Right kidney (tissue), 1 donor: ENCODE measurements at regions not wholly inside any gene's neighbourhood (a gene's known extent, or its start where the extent isn't known, plus 50 kb on each side); places are given as distances from the start of the nearest gene placed in this dataset.
A peak's percentile ranks its signal among the peaks of the same experiment; 100 is the strongest.

ENCODE experiments used
- DNase-seq: peaks from one replicate; pipeline ENCODE4 v3.0.0-alpha.2; 2016

DNA sequence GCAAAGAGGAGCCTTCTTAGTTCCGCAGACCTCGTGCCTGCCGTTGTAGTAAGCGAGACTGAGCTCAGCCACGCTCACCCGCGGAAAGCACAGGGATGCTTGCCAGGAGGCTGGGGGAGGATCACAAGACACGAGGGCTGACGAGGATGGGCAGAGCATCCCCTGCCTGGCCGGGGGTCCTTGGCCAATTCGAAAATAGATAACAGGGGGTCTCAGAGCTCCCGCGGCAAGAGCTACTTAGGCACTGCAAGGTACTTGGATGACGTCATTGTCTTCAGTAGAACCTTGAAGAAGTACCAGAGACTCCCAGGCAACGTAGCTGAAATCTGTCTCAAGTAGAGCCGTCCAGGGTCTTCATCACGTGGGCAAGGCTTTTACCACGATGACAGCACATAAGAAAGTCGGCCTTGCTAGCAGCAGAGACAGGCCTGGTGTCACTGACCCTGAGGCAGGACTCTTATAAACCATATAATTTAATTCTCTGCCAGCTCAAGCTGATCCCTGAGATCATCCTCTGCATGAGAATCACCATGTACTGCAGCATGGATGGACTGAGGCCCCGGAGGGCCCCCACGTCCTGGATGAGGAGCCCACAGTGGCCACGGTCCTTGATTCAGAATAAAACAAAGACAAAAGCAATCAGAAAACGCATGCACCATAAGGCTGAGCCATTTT, 81.9 kb downstream of the TMEM18 start:
- DNase-seq: no peak

- no peak for DNase-seq
Measured at GRCh38 chr2:594297-594949, 82.8 kb downstream of the TMEM18 start.

- DNase-seq: no peak
Measured at GRCh38 chr2:593356-594026, 83.7 kb downstream of the TMEM18 start.

- DNase-seq: no peak
Measured at GRCh38 chr2:592737-593136, 84.5 kb downstream of the TMEM18 start.

DNA sequence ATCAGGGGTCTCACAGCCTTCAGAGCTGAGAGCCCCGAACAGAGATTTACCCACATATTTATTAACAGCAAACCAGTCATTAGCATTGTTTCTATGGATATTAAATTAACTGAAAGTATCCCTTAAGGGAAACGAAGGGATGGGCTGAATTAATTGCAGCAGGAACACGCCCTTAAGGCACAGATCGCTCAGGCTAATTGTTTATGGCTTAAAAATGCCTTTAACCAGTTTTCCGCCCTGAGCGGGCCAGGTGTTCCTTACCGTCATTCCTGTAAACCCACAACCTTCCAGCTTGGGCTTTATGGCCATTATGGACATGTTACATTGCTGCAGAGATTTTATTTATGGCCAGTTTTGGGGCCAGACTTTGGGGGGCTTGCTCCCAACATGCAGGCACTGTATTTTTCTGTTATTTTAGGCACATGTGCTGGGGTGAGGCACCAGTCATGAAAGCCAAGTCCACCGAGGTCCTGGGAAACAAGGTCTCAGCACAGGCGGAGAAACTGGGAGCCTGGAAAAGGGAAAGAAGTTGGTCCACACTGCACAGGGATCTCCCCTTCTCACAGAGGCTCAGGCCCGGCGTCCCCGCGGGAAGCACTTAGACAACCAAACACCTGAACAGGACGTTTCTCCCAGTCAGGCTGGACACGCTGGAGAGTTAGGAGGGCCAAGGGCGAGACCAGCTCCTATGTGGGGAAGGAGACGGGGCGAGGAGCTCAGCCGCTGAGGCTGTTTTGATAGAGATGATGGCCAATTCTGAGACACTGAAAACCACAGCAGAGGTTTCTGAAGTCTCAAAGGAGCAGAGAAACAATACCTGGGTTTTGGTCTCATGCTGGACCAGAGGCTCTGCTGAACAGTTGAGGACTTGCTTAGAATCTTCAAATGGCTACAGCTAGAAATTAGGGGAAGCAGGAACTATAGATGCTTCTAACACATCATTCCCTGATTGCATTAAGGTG, 86.7 kb downstream of the TMEM18 start:
- DNase-seq: peak; percentile 1

DNA sequence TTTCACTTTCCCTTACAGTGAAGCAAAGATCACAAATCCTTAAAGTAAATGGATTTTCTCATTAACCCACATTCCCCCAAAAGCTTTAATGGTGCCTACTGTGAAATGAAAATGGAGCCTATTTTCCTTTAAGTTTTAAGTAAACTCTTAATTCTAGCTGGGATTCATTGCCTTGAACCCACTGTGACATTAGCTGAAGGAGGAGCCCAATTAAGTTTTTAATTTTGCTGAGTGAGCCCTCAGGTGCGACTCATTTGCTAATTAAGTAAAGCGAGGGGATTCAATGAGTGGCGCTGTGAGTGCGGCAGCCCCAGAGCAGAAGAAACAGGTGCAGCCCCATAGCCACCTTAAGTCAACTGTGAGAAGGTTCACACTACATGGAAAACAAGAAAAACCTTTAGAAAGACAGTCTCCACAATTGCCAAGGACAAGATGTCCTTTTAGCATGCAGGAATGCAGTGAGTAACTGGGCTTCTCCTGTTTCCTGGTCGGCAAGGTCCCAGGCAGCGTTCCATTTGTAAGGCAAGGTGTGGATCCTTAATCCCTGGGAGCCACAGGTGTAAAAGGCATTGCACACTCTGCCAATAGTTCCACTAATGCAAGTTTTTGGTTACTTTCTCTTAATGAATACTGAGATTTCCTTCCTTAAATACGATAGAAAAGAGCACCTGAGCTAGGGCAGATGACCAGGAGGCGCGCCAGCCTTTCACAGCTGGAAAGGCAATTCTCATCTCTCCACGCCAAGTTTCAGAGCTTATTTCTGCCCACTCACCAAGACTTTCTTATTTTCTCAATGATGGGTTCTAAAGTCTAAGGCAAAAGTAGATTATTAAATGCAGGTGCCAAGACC, 87.7 kb downstream of the TMEM18 start:
- DNase-seq: peak; percentile 4

GRCh38 chr2:588074-588645, 89.0 kb downstream of the TMEM18 start:
- DNase-seq: no peak

DNA sequence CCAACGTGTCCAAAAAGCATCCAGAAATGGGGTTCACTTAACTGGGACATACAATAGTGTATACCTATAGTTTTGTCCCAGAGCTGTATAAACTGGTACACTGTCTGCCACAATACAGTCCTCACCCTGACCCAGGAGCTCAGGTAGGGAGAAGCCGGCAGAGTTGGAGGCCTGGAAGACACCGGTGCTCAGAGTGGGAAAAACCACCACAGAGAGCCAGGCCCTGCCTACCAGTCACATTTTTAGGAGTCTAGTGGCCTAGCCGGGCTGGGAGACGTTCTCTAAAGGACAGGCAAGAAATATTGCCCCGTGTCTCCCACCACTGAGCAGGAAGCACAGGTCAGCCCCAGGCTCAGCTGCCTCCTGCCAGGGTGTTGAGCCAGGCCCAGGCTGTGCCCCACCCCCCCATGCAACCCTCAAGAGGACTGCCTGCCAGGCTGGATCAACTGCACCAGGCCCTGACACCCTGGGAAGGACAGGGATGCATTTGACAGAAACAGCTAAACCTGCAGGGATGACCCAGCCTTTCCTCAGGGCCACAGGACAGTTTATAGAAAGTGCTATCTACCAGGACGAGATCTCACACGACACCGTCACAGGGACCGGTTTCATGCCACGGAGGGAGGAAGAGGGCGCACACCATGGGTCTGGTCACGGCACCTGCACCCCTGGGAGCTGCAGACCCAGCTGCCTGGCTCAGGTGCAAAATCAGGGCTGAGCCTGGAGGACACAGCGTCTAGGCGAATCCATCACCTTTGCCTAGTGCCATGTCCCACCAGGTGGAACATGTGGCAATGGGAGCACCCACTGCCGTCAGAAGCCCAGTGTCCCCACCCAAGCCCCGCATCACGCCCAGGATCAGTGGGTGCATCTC, 89.9 kb downstream of the TMEM18 start:
- no peak for DNase-seq

DNA sequence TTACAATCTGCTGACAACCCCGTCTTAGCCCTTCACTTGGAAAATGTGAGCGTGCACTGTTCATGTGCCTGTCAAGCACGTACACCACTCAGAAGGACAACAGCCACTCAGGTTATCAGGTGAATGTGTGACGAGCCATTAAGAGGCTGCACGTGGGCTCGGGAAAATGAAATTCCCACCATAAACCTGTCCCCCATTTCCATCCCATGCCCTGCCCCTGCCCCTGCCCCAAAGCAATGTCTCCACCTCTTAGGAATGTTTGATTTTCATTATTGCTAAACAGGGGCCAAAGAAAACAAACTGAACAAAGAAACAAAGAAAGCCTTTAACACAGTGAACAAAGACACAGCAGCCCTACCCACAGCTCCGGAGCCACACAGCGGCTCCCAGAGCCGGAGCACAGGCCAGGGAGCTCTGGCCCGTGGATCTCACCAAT, 90.5 kb downstream of the TMEM18 start:
- peak; percentile 29 for DNase-seq

GRCh38 chr2:584863-585823, 92.1 kb downstream of the TMEM18 start:
- peak; percentile 44 for DNase-seq

DNA sequence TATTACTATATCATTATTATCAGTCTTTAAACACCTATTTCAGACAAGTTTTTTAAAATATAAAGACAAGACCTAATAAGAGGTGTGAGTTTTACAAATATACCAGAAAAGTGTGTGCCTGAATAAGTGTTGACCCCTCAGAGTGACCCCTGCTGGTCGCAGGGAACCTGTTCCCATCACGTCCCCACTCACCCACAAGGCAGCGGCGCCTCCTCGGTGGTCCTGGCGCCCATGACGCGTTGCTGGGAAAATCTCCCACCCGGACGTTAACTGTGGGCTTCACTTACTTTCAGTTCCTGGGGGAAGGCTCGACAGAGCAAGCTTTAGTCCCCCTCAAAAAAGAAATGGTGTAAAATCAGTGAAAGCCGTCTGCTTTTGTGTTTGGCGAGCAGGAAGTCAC, 93.5 kb downstream of the TMEM18 start:
- DNase-seq: no peak

- DNase-seq: peak; percentile 0
Measured at GRCh38 chr2:582792-583528, 94.2 kb downstream of the TMEM18 start.

- peak; percentile 0 for DNase-seq
Measured at GRCh38 chr2:582289-582688, 94.9 kb downstream of the TMEM18 start.

DNA sequence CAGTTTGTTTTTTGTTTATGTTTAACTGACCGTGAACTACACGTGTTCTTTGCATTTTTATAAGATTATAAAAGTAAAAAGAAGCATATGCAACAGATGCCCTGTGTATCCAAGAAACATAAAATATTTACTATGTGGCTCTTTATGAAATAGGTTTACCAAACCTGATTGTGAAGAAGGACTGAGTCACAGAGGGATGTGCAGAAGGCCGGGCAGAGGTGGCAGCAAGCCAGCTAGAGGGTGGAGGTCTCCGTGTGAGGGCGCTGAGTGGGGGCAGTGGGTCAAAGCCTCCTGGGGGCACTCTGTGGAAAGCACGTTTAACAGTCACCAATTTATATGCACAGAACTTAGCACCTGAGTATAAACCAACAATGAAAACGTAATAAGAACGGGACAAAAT, 97.2 kb downstream of the TMEM18 start:
- DNase-seq: no peak

GRCh38 chr2:579351-579886, 97.8 kb downstream of the TMEM18 start:
- DNase-seq: no peak

- DNase-seq: no peak
Measured at GRCh38 chr2:576292-576691, 100.9 kb downstream of the TMEM18 start.

DNA sequence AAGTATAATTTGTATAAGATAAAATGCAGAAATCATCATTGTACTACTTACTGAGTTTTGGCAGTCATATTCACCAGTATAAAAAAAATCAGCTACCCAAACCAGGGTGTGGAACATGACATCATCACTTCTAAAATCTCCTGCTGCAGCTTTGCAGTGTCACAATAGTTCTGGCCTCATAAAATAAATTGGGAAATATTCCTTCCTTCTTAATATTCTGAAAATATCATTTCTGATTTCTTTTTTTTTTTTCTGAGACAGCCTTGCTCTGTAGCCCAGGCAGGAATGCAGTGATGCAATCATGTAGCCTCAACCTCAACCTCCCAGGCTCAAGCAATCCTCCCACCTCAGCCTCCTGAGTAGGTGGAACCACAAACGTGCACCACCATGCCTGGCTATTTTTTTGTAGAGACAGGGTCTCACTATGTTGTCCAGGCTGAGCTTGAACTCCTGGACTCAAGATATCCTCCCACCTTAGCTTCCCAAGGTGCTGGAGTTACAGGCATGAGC, 101.4 kb downstream of the TMEM18 start:
- DNase-seq: no peak
